22Rv1 (cell line): ENCODE measurements at regions not wholly inside any gene's neighbourhood (a gene's known extent, or its start where the extent isn't known, plus 50 kb on each side); places are given as distances from the start of the nearest gene placed in this dataset.

Source experiments
- H3K27ac ChIP-seq: fragments of 450-650 bp; 2 replicates; pipeline ENCODE4 v1.5.1; 2017
- CTCF ChIP-seq: fragments of 450-650 bp; IDR thresholded peaks from 2 replicates; pipeline ENCODE4 v1.5.1; 2017; ENCODE audit warnings: mild to moderate bottlenecking
- ZFX ChIP-seq: fragments of 450-650 bp; IDR thresholded peaks from 2 replicates; pipeline ENCODE4 v1.6.1; 2017; ENCODE audit warnings: antibody characterized with exemption, borderline replicate concordance

GRCh38 chr1:184208622-184209021, 157.1 kb downstream of the TSEN15 start:
- no peak for TF ChIP-seq ZFX
- TF ChIP-seq CTCF: no peak
- no peak overlapping the region for H3K27ac ChIP-seq

- TF ChIP-seq CTCF: no peak
- no peak for TF ChIP-seq ZFX
- H3K27ac ChIP-seq: no peak overlapping the region
Observed at GRCh38 chr1:184210031-184210430, 158.5 kb downstream of the TSEN15 start.

GRCh38 chr1:184210862-184211261, 159.3 kb downstream of the TSEN15 start:
- TF ChIP-seq CTCF: no peak
- no peak for TF ChIP-seq ZFX
- no peak overlapping the region for H3K27ac ChIP-seq

DNA sequence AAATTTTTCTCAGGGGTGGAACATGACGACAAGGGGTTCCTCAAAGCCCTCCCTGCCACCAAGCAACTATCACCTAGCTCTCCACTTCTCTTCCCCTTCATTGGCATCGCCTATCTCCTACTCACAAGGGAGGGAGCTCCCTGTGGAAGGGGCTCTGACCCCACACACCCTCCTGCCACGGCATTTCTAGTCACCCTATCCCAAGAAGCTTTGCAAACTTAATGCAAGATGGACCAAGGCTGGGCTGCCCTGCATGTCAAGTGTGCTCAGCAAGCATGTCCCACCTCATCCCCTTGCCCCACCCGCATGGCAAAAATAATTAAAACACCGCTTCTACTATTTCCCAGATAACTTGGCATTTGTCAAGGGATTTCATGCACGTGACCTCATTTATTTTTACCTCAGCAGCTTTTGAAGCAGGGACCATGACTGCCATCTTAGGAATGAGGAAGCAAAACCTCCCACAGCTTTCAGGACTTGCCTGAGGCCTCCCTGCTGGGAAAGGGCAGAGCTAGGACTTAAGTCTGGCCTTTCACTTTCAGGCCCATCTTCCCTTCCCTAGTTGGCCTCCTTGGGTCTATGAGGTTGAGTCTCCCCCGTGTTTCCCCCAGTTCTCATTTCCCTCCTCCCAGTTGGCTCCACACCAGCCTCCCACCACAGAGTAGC, 161.3 kb downstream of the TSEN15 start:
- no peak for TF ChIP-seq CTCF
- TF ChIP-seq ZFX: no peak
- no peak overlapping the region for H3K27ac ChIP-seq

DNA sequence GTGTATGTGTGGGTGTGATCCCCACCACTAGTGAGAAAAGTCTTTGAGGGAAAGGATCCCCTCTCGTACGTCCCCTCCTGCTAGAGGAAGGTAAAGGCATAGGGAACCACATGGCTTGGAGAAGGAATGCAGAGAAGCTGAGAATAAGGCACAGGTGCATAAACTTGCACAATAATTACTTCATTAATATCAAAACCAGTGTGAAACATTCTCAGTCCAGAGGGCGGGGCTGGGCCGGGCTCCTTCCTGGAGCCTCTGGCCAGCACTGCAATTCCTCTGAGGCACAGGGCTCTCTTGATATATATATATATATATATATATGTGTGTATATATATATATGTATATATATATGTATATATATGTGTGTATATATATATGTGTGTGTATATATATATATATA, 162.6 kb downstream of the TSEN15 start:
- TF ChIP-seq CTCF (no peak), ZFX (no peak)
- H3K27ac ChIP-seq: no peak overlapping the region

GRCh38 chr1:184215274-184215925, 163.9 kb downstream of the TSEN15 start:
- no peak for TF ChIP-seq CTCF
- TF ChIP-seq ZFX: no peak
- H3K27ac ChIP-seq: no peak overlapping the region

GRCh38 chr1:184218458-184219075, 167.0 kb downstream of the TSEN15 start:
- no peak overlapping the region for H3K27ac ChIP-seq
- TF ChIP-seq CTCF: no peak
- TF ChIP-seq ZFX: no peak
